ENCODE measurements at regions not wholly inside any gene's neighbourhood (a gene's known extent, or its start where the extent isn't known, plus 50 kb on each side); places are given as distances from the start of the nearest gene placed in this dataset.

GRCh38 chr9:81417299-81417675 lies 272.1 kb downstream of the TLE1 start:
- no peak overlapping the region for H3K4me3 ChIP-seq (ENCODE audit: low read depth, low read length)
- DNase-seq (ENCODE audit: low read depth, low spot score) = no peak
- CTCF ChIA-PET = no interaction called here
- POLR2A ChIA-PET = interaction anchor here (1.2 kb wide), 1 partner anchor 14 kb away, joined by 7 read pairs; no protein-coding TSS in a partner anchor
- no peak for TF ChIP-seq CTCF (IDR thresholded peaks at IDR 0.05; ENCODE audit: insufficient read depth, low read length, missing control alignments)

- ChIA-PET CTCF (no interaction called here), POLR2A (interaction anchor here (0.9 to 1.2 kb wide), 2 partner anchors 15 to 76 kb away, joined by 3 to 7 read pairs; no protein-coding TSS in a partner anchor)
- DNase-seq (ENCODE audit: low read depth, low spot score) = peak; percentile 42
- no peak overlapping the region for H3K4me3 ChIP-seq (ENCODE audit: low read depth, low read length)
- no peak for TF ChIP-seq CTCF (IDR thresholded peaks at IDR 0.05; ENCODE audit: insufficient read depth, low read length, missing control alignments)
These were observed 272.7 kb downstream of the TLE1 start for GRCh38 chr9:81416476-81417298.

GRCh38 chr9:81414836-81415235 lies 274.5 kb downstream of the TLE1 start:
- POLR2A ChIA-PET = no interaction called here
- CTCF ChIA-PET = no interaction called here

GRCh38 chr9:81411961-81412360 lies 277.4 kb downstream of the TLE1 start:
- ChIA-PET CTCF (interaction anchor here (0.9 kb wide), 1 partner anchor 53 kb away, joined by 3 read pairs; no protein-coding TSS in a partner anchor), POLR2A (no interaction called here)
- DNase-seq (ENCODE audit: low read depth, low spot score) = no peak
- H3K4me3 ChIP-seq (ENCODE audit: low read depth, low read length) = no peak overlapping the region
- TF ChIP-seq CTCF (IDR thresholded peaks at IDR 0.05; ENCODE audit: insufficient read depth, low read length, missing control alignments) = no peak

More at GRCh38 chr9:81414836-81415235, 274.5 kb downstream of the TLE1 start:
- no peak for TF ChIP-seq CTCF (IDR thresholded peaks at IDR 0.05; ENCODE audit: insufficient read depth, low read length, missing control alignments)
- no peak overlapping the region for H3K4me3 ChIP-seq (ENCODE audit: low read depth, low read length)
- DNase-seq (ENCODE audit: low read depth, low spot score) = no peak

- DNase-seq (ENCODE audit: low read depth, low spot score) = peak; percentile 26
- CTCF ChIA-PET = interaction anchor here (0.9 kb wide), 1 partner anchor 21 kb away, joined by 3 read pairs; no protein-coding TSS in a partner anchor
- H3K4me3 ChIP-seq (ENCODE audit: low read depth, low read length) = peak overlapping the region; percentile 42
- POLR2A ChIA-PET = no interaction called here
- TF ChIP-seq CTCF (IDR thresholded peaks at IDR 0.05; ENCODE audit: insufficient read depth, low read length, missing control alignments) = no peak
These were observed 279.1 kb downstream of the TLE1 start for GRCh38 chr9:81410201-81410600.

- CTCF ChIA-PET = no interaction called here
- DNase-seq (ENCODE audit: low read depth, low spot score) = no peak
- POLR2A ChIA-PET = no interaction called here
- no peak for TF ChIP-seq CTCF (IDR thresholded peaks at IDR 0.05; ENCODE audit: insufficient read depth, low read length, missing control alignments)
- H3K4me3 ChIP-seq (ENCODE audit: low read depth, low read length) = no peak overlapping the region
These were observed 280.4 kb downstream of the TLE1 start for GRCh38 chr9:81408951-81409350.
